HG02571 (cell line): ENCODE measurements at regions not wholly inside any gene's neighbourhood (a gene's known extent, or its start where the extent isn't known, plus 50 kb on each side); places are given as distances from the start of the nearest gene placed in this dataset.

Experiments used
- ATAC-seq: cut with Tn5 transposase; IDR thresholded peaks from one replicate; pipeline ENCODE4 v1.9.1; 2021; ENCODE audit warnings: mild to moderate bottlenecking, moderate library complexity; ENCODE audit not compliant: unreplicated experiment

DNA sequence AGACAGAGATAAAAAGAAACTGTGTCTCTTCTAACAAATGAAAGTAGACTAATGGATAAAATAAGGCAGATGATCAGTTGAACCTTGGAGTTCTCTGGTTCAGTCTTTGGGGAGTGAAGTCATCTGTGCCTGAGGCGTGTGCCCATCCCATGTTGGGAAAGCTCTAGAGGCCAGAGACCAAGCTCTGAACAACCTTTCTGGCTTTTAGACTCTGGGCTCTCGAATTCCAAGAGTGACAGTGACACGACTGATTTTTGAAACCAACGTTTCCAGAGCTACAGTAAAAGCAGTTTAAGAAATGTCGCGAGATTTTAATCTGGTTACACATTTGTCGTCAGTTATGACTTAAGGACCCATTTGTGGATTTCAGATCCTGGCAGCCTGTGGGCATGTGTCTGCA, 83.7 kb upstream of the APCDD1 start:
- no peak for ATAC-seq

DNA sequence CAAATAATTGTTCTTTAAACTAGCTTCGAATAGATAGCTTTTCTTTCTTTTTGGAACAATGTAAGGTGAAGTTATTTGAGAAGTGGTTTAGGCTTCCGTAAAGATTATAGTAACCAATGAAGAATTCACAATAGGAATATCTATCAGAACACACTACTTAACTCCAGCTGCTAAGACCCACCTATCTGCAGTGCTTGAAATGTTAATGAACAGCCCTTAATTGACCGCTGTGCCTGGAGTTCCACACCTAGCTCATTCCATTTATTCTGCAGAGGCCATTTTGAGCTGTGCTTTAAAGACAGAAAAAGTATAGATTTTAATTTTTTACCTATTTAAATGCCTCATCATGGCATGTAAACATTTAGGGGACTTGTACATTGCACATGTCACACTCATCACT, 83.3 kb upstream of the APCDD1 start:
- ATAC-seq: no peak

- ATAC-seq: no peak
These were observed 80.2 kb upstream of the APCDD1 start for GRCh38 chr18:10374195-10374594.

- ATAC-seq: no peak
These were observed 79.7 kb upstream of the APCDD1 start for GRCh38 chr18:10374636-10375293.

DNA sequence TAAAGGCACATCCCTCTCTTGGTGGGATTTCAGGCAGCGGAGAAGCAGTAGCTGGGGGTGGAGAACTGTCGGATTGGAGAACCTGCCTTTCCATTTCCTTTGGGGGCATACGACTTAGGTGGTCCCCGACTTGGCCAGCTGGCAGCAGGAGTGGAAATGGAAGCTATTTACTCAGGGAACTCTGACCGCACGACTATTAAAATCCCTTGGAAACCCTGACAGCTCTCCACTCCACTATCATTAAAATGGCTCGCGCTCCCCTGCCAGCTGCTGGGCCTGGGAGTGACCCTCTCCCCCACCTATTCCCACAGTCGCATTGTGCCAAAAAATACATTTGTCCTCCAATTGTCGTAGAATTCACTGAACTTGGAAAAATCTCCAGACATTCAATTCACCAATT, 77.7 kb upstream of the APCDD1 start:
- ATAC-seq: no peak

DNA sequence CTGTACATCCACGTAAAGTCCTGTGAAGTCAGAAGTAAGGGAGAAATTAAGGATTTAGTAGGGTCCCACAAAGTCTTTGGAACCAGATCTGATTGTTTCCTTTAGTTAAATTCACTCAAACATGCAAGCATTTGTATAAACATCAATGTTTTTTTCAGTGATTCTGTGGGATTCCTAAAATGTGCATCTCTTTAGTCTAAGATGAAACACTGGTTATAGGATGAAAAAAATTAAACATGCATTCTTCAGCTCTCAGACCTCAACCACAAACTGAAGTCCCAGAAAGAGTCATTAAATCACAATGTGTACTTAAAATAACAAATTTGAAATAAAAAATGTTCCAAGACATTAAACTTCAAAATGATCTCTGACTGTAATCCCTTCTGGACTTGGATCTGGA, 76.5 kb upstream of the APCDD1 start:
- ATAC-seq: no peak

- ATAC-seq: no peak
These were observed 75.6 kb upstream of the APCDD1 start for GRCh38 chr18:10378688-10379420.

DNA sequence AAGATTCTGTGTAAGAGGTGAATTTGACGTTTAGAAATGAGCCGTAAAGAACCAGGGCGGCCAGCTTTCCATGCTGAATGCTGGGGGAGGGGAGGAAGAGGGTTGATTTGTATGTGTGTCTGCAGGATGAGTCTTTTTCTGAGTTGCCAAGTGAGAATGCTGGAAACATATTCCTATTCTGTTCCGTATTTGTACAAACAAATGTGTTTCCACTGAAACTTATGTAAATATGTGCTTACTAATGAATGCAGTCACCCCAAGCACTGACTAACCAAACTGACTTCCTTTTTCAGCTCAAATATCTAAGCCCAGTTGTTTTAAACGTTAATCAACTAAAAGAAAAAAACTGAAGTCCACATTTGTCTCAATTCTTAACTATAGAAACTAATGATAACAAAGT, 74.9 kb upstream of the APCDD1 start:
- no peak for ATAC-seq

- no peak for ATAC-seq
These were observed 72.9 kb upstream of the APCDD1 start for GRCh38 chr18:10381516-10381915.

DNA sequence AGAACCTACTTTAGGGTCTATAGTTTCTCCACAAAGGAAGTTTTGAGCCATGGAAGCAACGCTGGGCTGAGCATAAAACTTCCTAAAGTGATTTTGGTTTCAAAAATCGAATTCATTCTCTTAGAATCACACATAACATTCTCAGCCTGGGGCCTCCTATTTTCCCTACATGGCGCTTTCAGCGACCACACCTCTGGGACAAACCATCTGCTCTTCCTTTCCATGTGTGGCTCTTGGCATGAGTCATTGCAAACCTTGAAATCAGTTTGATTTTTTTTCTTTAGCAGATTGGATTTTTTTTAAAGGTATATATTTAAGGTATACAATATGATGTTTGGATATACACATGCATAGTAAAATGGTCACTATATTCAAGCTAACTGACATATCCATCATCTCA, 72.5 kb upstream of the APCDD1 start:
- ATAC-seq: no peak

DNA sequence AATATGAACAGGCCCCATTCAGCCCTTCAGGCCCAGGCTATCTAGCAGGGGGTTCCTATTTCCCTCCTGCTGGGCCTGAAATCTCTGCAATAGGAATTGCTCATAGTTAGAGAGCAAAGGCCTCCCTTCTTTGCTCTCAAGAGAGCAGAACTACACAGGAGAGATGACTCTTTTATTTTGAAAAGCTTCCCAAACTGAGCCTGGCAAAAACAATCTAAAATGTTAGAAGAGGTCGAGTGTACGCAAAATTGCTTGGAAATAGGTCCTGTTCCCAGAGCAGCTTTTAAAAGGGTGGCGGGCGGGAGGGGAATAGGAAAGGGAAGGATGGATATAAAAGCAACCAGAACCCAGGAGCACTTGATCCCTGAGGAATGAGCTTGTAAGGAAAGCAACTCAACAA, 68.4 kb upstream of the APCDD1 start:
- no peak for ATAC-seq

DNA sequence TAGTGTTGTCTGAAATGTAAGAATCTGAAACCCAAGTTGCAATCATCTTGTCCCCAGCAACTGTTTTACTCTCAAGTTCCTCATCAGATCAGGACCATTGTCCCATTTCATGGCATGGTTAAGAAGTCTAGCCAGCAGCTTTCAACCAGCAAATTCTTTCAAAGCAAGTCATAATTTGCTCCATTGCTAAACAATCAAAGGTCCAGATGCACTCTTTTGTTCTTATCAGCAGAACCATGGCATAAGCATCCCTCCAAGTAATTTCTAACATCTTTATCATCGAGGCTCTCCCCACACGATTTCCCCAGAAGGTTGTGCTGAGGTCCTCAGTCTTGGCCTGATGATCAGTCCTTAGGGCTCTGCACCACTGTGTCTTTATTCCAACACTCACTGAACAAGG, 67.5 kb upstream of the APCDD1 start:
- no peak for ATAC-seq

DNA sequence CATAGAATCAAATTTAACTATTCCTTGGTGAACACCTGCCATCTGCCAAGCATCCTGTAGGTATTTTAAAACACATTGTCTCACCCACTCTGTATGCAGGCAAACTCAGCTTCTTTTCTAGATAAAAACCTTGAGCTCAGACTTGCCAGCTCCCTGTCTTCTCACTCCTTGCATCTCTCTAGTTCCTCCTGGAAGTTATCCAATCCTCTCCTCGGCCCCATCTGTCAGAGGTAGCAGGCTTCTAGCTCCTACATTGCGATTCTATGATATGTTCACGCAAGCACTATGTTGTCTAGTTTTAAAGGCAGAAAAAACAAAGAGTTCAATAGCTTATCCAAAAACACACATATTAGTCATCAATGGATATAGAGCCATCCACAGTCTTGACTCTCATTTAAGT, 67.0 kb upstream of the APCDD1 start:
- no peak for ATAC-seq

GRCh38 chr18:10388373-10388772, 66.1 kb upstream of the APCDD1 start:
- no peak for ATAC-seq

DNA sequence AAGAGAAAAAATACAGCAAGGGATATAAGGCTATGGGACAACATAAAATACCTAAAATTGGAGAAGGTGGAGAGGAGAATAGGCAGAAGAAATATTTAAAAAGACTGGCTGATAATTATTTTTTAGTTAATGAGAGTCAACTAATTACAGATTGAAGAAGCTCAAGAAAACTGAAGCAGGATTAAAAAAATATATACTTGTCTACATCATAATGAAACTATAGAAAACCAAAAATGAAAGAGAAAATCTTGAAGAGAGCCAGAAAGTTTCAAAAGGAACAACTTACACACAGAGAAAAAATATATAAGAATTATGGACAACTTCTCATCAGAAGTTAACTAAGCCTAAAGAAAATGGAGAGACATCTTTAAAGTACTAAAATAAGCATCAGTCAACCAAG, 62.9 kb upstream of the APCDD1 start:
- peak; percentile 75 for ATAC-seq

GRCh38 chr18:10397004-10397403, 57.4 kb upstream of the APCDD1 start:
- ATAC-seq: no peak

DNA sequence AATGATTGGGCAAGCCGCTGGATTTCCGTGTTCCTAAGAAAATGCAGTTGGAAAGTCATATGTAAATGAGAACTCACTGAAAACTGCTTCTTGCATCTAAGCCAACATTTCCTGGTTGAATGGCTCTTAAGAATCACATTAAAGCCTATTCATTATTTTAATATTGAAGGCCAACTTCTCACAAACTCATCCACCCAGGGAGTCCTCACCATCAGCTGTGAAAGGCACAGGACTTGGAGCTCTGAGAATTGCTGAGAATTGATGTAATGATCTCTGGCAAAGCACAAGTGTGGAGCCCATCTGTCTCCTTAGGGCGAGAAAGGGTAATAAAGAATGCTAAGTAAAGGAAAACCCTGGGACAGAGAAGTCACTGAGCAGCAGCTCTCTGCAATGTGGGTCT, 55.9 kb upstream of the APCDD1 start:
- ATAC-seq: no peak

GRCh38 chr18:10399465-10399864, 55.0 kb upstream of the APCDD1 start:
- ATAC-seq: no peak

GRCh38 chr18:10400534-10401307, 53.7 kb upstream of the APCDD1 start:
- ATAC-seq: no peak

DNA sequence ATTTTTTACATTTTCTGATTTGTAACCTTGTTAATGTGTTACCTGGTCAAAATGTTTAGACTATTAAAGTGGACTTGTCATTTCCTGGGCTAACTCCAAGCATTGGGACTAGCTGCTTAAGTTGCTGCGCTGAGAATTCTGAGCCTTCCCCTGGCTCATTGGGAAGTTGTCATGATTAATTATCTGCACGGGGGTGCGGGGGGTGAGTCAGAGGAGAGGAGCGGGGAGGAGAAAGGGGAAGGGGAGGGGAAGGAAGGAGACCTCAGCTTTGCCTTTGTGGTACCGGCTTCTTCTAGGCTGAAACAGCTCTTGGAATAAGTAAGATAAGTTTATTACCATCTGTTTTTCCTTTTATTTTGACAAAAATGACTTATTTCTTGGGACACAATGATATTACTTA, 52.9 kb upstream of the APCDD1 start:
- no peak for ATAC-seq

DNA sequence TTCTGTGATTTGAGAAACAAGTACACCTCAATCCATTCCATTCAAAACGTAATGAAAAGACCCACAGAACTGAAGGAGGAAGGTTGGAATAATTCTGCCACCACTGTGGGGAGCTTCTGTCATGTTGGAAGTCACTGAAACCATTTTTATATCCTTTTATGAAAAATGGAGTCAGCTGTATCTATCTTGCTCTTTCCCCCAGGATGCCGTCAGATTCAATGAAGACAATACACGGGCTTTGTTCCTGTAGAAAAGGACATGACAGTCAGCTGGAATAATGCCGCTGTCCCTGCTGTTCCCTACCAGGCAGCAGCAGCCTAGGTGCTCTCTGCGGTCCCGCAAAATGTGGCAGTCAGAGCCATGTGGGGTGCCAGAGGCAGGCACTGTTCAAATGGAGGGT, 52.5 kb upstream of the APCDD1 start:
- no peak for ATAC-seq
